ENCODE measurements at regions not wholly inside any gene's neighbourhood (a gene's known extent, or its start where the extent isn't known, plus 50 kb on each side); places are given as distances from the start of the nearest gene placed in this dataset.

- Histone ChIP-seq H3K36me3 (ENCODE audit: control insufficient read depth, insufficient read depth, low read length) (no peaks in the 10 kb centered on the region), H4K8ac (ENCODE audit: low read depth in 2 of 2, low read length in 2 of 2) (no peak overlapping the region), H3K27me3 (ENCODE audit: control insufficient read depth, insufficient read depth, low read length) (no peaks in the 10 kb centered on the region), H2AK5ac (ENCODE audit: low read depth, low read length) (no peak overlapping the region), H2AK9ac (replicated peaks; ENCODE audit: low read depth, low read length, poor library complexity) (no peak overlapping the region), H4K5ac (ENCODE audit: low read depth, low read length) (no peak overlapping the region), H3K4me1 (ENCODE audit: control insufficient read depth, insufficient read depth, low read length) (no peaks in the 10 kb centered on the region), H2BK15ac (ENCODE audit: low read depth, low read length) (no peak overlapping the region), H2BK20ac (ENCODE audit: low read depth, low read length) (no peak overlapping the region), H3K4ac (ENCODE audit: low read depth, low read length) (no peak overlapping the region), H3K4me3 (ENCODE audit: insufficient read depth, low read depth, low read length) (no peak overlapping the region), H3K18ac (ENCODE audit: low read depth, low read length) (no peak overlapping the region), H4K91ac (ENCODE audit: insufficient read depth, low read depth, low read length) (no peak overlapping the region), H2BK5ac (ENCODE audit: low read depth, low read length, poor library complexity, severe bottlenecking) (no peak overlapping the region), H3K79me1 (ENCODE audit: low read depth in 1 of 2, low read length in 2 of 2) (no peaks in the 10 kb centered on the region), H3K9me1 (ENCODE audit: insufficient read depth, low read length) (no peaks in the 10 kb centered on the region), H3K9me3 (ENCODE audit: control insufficient read depth, insufficient read depth, low read length) (peaks cover 5% of the 10 kb centered on the region), H2BK120ac (ENCODE audit: low read depth, low read length) (no peak overlapping the region), H2AFZ (replicated peaks; ENCODE audit: low read length, poor library complexity) (no peak overlapping the region), H3K56ac (ENCODE audit: extremely low read depth, insufficient read depth, low read length) (no peak overlapping the region), H3K27ac (ENCODE audit: insufficient read depth, low read length) (no peak overlapping the region), H4K20me1 (ENCODE audit: insufficient read depth, low read length) (no peaks in the 10 kb centered on the region), H3K14ac (replicated peaks; ENCODE audit: low read depth, low read length) (no peak overlapping the region), H3K9ac (ENCODE audit: low read depth, low read length) (no peak overlapping the region), H3K4me2 (ENCODE audit: low read depth, low read length) (no peak overlapping the region), H3K23ac (ENCODE audit: low read depth, low read length) (no peak overlapping the region)
- ChIA-PET CTCF (no interaction called here), POLR2A (ENCODE audit: unreplicated experiment) (no interaction called here)
- 66% methylated on average over 6 of the region's 15 CpGs; no CpG with 5 or more reads in 1 of the 2 experiments for WGBS, 2 experiments (ENCODE audit: extremely low coverage in 2 of 2, insufficient read length in 1 of 2)
- no TSS peak for BruUV-seq (replicated peaks)
- no peak for DNase-seq
- ATAC-seq (ENCODE audit: low read depth): no peak
- intact Hi-C loops (cut with micrococcal nuclease): no loop called here
- dilution Hi-C loops (cut with HindIII; ENCODE audit: low sequenced_read_pairs, unreplicated experiment): no loop called here
- TF ChIP-seq NFE2L2 (IDR thresholded peaks at IDR 0.05; ENCODE audit: low read depth, low read length) (no peak), SMC3 (IDR thresholded peaks at IDR 0.05; ENCODE audit: low read depth, low read length) (no peak), POLR2A (IDR thresholded peaks at IDR 0.05; ENCODE audit: low read depth, low read length) (no peak), MXI1 (IDR thresholded peaks at IDR 0.05; ENCODE audit: borderline replicate concordance, low read depth, low read length) (no peak), BHLHE40 (IDR thresholded peaks at IDR 0.05; ENCODE audit: low read depth, low read length) (no peak), CEBPB (IDR thresholded peaks at IDR 0.05; ENCODE audit: low read depth, low read length) (no peak), MAFK (IDR thresholded peaks at IDR 0.05; ENCODE audit: low read depth, low read length) (no peak), RAD21 (IDR thresholded peaks at IDR 0.05; ENCODE audit: low read length) (no peak), FOS (IDR thresholded peaks at IDR 0.05; ENCODE audit: low read depth, low read length) (no peak), RFX5 (IDR thresholded peaks at IDR 0.05; ENCODE audit: low read depth, low read length) (no peak)
- TF ChIP-seq, protein P1, sequence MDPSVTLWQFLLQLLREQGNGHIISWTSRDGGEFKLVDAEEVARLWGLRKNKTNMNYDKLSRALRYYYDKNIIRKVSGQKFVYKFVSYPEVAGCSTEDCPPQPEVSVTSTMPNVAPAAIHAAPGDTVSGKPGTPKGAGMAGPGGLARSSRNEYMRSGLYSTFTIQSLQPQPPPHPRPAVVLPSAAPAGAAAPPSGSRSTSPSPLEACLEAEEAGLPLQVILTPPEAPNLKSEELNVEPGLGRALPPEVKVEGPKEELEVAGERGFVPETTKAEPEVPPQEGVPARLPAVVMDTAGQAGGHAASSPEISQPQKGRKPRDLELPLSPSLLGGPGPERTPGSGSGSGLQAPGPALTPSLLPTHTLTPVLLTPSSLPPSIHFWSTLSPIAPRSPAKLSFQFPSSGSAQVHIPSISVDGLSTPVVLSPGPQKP (IDR thresholded peaks at IDR 0.05; ENCODE audit: borderline replicate concordance, low read depth, low read length): no peak
- TF ChIP-seq, protein P2, sequence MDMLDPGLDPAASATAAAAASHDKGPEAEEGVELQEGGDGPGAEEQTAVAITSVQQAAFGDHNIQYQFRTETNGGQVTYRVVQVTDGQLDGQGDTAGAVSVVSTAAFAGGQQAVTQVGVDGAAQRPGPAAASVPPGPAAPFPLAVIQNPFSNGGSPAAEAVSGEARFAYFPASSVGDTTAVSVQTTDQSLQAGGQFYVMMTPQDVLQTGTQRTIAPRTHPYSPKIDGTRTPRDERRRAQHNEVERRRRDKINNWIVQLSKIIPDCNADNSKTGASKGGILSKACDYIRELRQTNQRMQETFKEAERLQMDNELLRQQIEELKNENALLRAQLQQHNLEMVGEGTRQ (IDR thresholded peaks at IDR 0.05; ENCODE audit: low read depth, low read length): no peak
- in situ Hi-C loops (cut with MboI; ENCODE audit: low sequenced_read_pairs): no loop called here
Observed at GRCh38 chr19:31761281-31761913, 412.2 kb upstream of the TSHZ3 start.

Measured in IMR-90 (cell line).